IMR-90 (cell line): ENCODE measurements at regions not wholly inside any gene's neighbourhood (a gene's known extent, or its start where the extent isn't known, plus 50 kb on each side); places are given as distances from the start of the nearest gene placed in this dataset.

Experiments used
- ATAC-seq: fragments of 200-7000 bp; cut with Tn5 transposase; 2 replicates; pipeline ENCODE4 v1.9.1; 2020; ENCODE audit warnings: low read depth, mild to moderate bottlenecking, moderate library complexity
- BruUV-seq: library from RNA; stranded (reverse); fragments of 400-500 nt; replicated peaks from 2 replicates; lab custom pipeline; 2021; lab: Mats Ljungman, UMichigan
- CTCF ChIA-PET: fragments of 300-600 bp; formaldehyde crosslinking; extraction: SDS; loops from one replicate; lab custom pipeline; 2021; ENCODE audit warnings: antibody characterized with exemption; lab: Yijun Ruan, JAX
- POLR2A ChIA-PET: fragments of 300-600 bp; sonication (Branson Sonifier 250); formaldehyde crosslinking; loops from one replicate; lab custom pipeline; 2022; ENCODE audit warnings: antibody characterized with exemption; ENCODE audit not compliant: unreplicated experiment; lab: Charles Lee
- DNase-seq: peaks from one replicate; pipeline ENCODE4 v3.0.0; 2013
- H2AFZ ChIP-seq: replicated peaks from 2 replicates; pipeline ENCODE3; 2013; ENCODE audit warnings: low read length, mild to moderate bottlenecking; ENCODE audit not compliant: poor library complexity
- H2AK5ac ChIP-seq: 2 replicates; pipeline ENCODE4 v1.6.1; 2013; ENCODE audit warnings: low read depth, low read length, inconsistent platforms
- H2AK9ac ChIP-seq: replicated peaks from 2 replicates; pipeline ENCODE3; 2013; ENCODE audit warnings: mild to moderate bottlenecking, low read depth, low read length, moderate library complexity; ENCODE audit not compliant: poor library complexity
- H2BK120ac ChIP-seq: 2 replicates; pipeline ENCODE4 v1.6.1; 2013; ENCODE audit warnings: low read depth, low read length, inconsistent platforms
- H2BK15ac ChIP-seq: 3 replicates; pipeline ENCODE4 v1.6.1; 2013; ENCODE audit warnings: low read depth, low read length, inconsistent platforms
- H2BK20ac ChIP-seq: 2 replicates; pipeline ENCODE4 v1.6.1; 2013; ENCODE audit warnings: low read depth, mild to moderate bottlenecking, inconsistent platforms, low read length, moderate library complexity
- H2BK5ac ChIP-seq: 2 replicates; pipeline ENCODE4 v1.6.1; 2013; ENCODE audit warnings: mild to moderate bottlenecking, low read depth, low read length, inconsistent platforms; ENCODE audit not compliant: poor library complexity, severe bottlenecking
- H3K14ac ChIP-seq: replicated peaks from 2 replicates; pipeline ENCODE4 v1.6.1; 2013; ENCODE audit warnings: low read depth, low read length, inconsistent platforms
- H3K18ac ChIP-seq: 2 replicates; pipeline ENCODE4 v1.6.1; 2013; ENCODE audit warnings: low read depth, low read length, control low read depth
- H3K23ac ChIP-seq: 2 replicates; pipeline ENCODE4 v1.6.1; 2013; ENCODE audit warnings: low read depth, low read length, inconsistent platforms
- H3K27ac ChIP-seq: 2 replicates; pipeline ENCODE4 v1.5.1; 2013; ENCODE audit warnings: mild to moderate bottlenecking, control low read depth, low read length; ENCODE audit not compliant: insufficient read depth
- H3K27me3 ChIP-seq: 2 replicates; pipeline ENCODE4 v1.6.1; 2013; ENCODE audit warnings: low read length; ENCODE audit not compliant: control insufficient read depth, insufficient read depth
- H3K36me3 ChIP-seq: 2 replicates; pipeline ENCODE4 v1.6.1; 2013; ENCODE audit warnings: low read length, mixed read lengths; ENCODE audit not compliant: control insufficient read depth, insufficient read depth
- H3K4ac ChIP-seq: 2 replicates; pipeline ENCODE4 v1.6.1; 2013; ENCODE audit warnings: low read depth, low read length, inconsistent platforms
- H3K4me1 ChIP-seq: 2 replicates; pipeline ENCODE4 v1.6.1; 2013; ENCODE audit warnings: low read length, mixed read lengths; ENCODE audit not compliant: control insufficient read depth, insufficient read depth
- H3K4me2 ChIP-seq: 2 replicates; pipeline ENCODE4 v1.6.1; 2013; ENCODE audit warnings: low read depth, mild to moderate bottlenecking, control low read depth, low read length, moderate library complexity
- H3K4me3 ChIP-seq: 2 replicates; pipeline ENCODE4 v1.5.1; 2013; ENCODE audit warnings: low read depth, mild to moderate bottlenecking, control low read depth, low read length, moderate library complexity; ENCODE audit not compliant: insufficient read depth
- H3K56ac ChIP-seq: 2 replicates; pipeline ENCODE4 v1.6.1; 2013; ENCODE audit warnings: low read length, inconsistent platforms; ENCODE audit not compliant: insufficient read depth; ENCODE audit errors: extremely low read depth
- H3K79me1 ChIP-seq, 2 experiments: 2 replicates each; pipeline ENCODE4 v1.6.1; 2013; ENCODE audit warnings: low read length in 2 of 2, inconsistent platforms in 1 of 2, low read depth in 1 of 2
- H3K9ac ChIP-seq: 2 replicates; pipeline ENCODE4 v1.6.1; 2013; ENCODE audit warnings: low read depth, low read length, control low read depth
- H3K9me1 ChIP-seq: 2 replicates; pipeline ENCODE4 v1.6.1; 2013; ENCODE audit warnings: low read length, inconsistent platforms; ENCODE audit not compliant: insufficient read depth
- H3K9me3 ChIP-seq: 2 replicates; pipeline ENCODE4 v1.6.1; 2013; ENCODE audit warnings: low read length; ENCODE audit not compliant: control insufficient read depth, insufficient read depth
- H4K20me1 ChIP-seq: 2 replicates; pipeline ENCODE4 v1.6.1; 2013; ENCODE audit warnings: low read length, inconsistent platforms; ENCODE audit not compliant: insufficient read depth
- H4K5ac ChIP-seq: 2 replicates; pipeline ENCODE4 v1.6.1; 2013; ENCODE audit warnings: mild to moderate bottlenecking, low read depth, low read length, control low read depth
- H4K8ac ChIP-seq, 2 experiments: 2 replicates each; pipeline ENCODE4 v1.6.1; 2013; ENCODE audit warnings: low read depth in 2 of 2, low read length in 2 of 2, control low read depth in 1 of 2, inconsistent platforms in 1 of 2
- H4K91ac ChIP-seq: 2 replicates; pipeline ENCODE4 v1.6.1; 2013; ENCODE audit warnings: low read depth, low read length, inconsistent platforms; ENCODE audit not compliant: insufficient read depth
- CEBPB ChIP-seq: IDR thresholded peaks from 2 replicates; pipeline ENCODE4 v1.6.1; 2012; ENCODE audit warnings: low read depth, low read length, improper control_type of control experiment
- MXI1 ChIP-seq: IDR thresholded peaks from 2 replicates; pipeline ENCODE4 v1.6.1; 2012; ENCODE audit warnings: low read depth, mild to moderate bottlenecking, low read length, moderate library complexity, borderline replicate concordance
- WGBS, 2 experiments: methylation state at CpG; one replicate each; pipeline versions ENCODE4 v1.1.5 to v1.1.7; 2013; ENCODE audit warnings: missing lambda C conversion rate in 2 of 2; ENCODE audit not compliant: insufficient read length in 1 of 2; ENCODE audit errors: extremely low coverage in 2 of 2; 5-methylcytosine and 5-hydroxymethylcytosine counted together
- dilution Hi-C: fragments of 300-500 bp; cut with HindIII; formaldehyde crosslinking; loops from one replicate; pipeline ENCODE4 v1.14.3; 2018; ENCODE audit warnings: low sequenced_read_pairs; ENCODE audit not compliant: unreplicated experiment
- in situ Hi-C: fragments of 300-500 bp; cut with MboI; formaldehyde crosslinking; loops from 3 replicates; pipeline ENCODE4 v1.14.3; 2019; ENCODE audit warnings: low sequenced_read_pairs, inconsistent platforms, mixed read lengths
- intact Hi-C: fragments of 100-400 bp; cut with micrococcal nuclease; formaldehyde crosslinking; loops from 2 replicates; pipeline ENCODE4 v1.10.0; 2022

GRCh38 chr4:155434904-155435303 lies 58.1 kb upstream of the MAP9 start:
- POLR2A ChIA-PET = no interaction called here
- Histone ChIP-seq H2AK9ac (no peak overlapping the region), H4K91ac (no peak overlapping the region), H3K9ac (no peak overlapping the region), H4K5ac (no peak overlapping the region), H3K9me3 (peaks cover under 1% of the 10 kb centered on the region; the same call in 1 of the 2 replicates), H3K27ac (no peak overlapping the region), H3K36me3 (no peaks in the 10 kb centered on the region), H4K8ac (no peak overlapping the region), H2BK120ac (no peak overlapping the region), H3K56ac (no peak overlapping the region), H3K23ac (no peak overlapping the region), H3K4me3 (no peak overlapping the region), H3K9me1 (no peaks in the 10 kb centered on the region; the same call in 1 of the 2 replicates), H2AK5ac (no peak overlapping the region), H2BK15ac (no peak overlapping the region), H3K79me1 (no peaks in the 10 kb centered on the region), H3K4me1 (no peaks in the 10 kb centered on the region), H2BK5ac (no peak overlapping the region), H3K4me2 (no peak overlapping the region), H3K4ac (no peak overlapping the region), H3K18ac (no peak overlapping the region), H2BK20ac (no peak overlapping the region), H2AFZ (no peak overlapping the region), H3K27me3 (no peaks in the 10 kb centered on the region), H4K20me1 (no peaks in the 10 kb centered on the region), H3K14ac (no peak overlapping the region)
- intact Hi-C loops (no loop called here), dilution Hi-C loops (no loop called here), in situ Hi-C loops (no loop called here)
- BruUV-seq = no TSS peak
- WGBS, 2 experiments = no CpG with 5 or more reads among the region's 3 CpGs
- ATAC-seq (no peak), DNase-seq (no peak)
- CTCF ChIA-PET = no interaction called here
- no peak for TF ChIP-seq MXI1
- peak; percentile 84 for TF ChIP-seq CEBPB
